GM13977 (cell line): ENCODE measurements at regions not wholly inside any gene's neighbourhood (a gene's known extent, or its start where the extent isn't known, plus 50 kb on each side); places are given as distances from the start of the nearest gene placed in this dataset.
"Not testable (repeated sequence)": the region's sequence is repeated elsewhere in the genome, so short reads cannot be mapped to it uniquely, and the experiment has no call there.

Experiments
- DNase-seq: peaks from one replicate; pipeline ENCODE4 v3.0.0; 2012; ENCODE audit warnings: low spot score
- CTCF ChIP-seq: IDR thresholded peaks from 2 replicates; pipeline ENCODE4 v1.5.1; 2012; ENCODE audit warnings: mild to moderate bottlenecking, control low read depth; ENCODE audit not compliant: insufficient read depth; ENCODE audit errors: extremely low read depth, missing control alignments
- in situ Hi-C: fragments of 300-500 bp; cut with MboI; formaldehyde crosslinking; loops from one replicate; pipeline ENCODE4 v1.12.0; 2022; ENCODE audit warnings: low sequenced_read_pairs, low pct_unique_long_range_greater_than_20kb, mixed read lengths, inconsistent platforms; ENCODE audit not compliant: unreplicated experiment

GRCh38 chr14:56449670-56450213 lies 129.9 kb upstream of the TMEM260 start:
- no peak for DNase-seq
- in situ Hi-C loops, result loop anchor here (25.0 kb wide), 1 partner anchor 737 kb away; no protein-coding TSS in a partner anchor
- no peak for TF ChIP-seq CTCF

- no peak for DNase-seq
- in situ Hi-C loops, result loop anchor here (25.0 kb wide), 1 partner anchor 741 kb away; no protein-coding TSS in a partner anchor
- TF ChIP-seq CTCF, result no peak
These were observed 126.7 kb upstream of the TMEM260 start for GRCh38 chr14:56452940-56453339.

- DNase-seq, result not testable (repeated sequence)
- in situ Hi-C loops, result loop anchor here (25.0 kb wide), 1 partner anchor 742 kb away; no protein-coding TSS in a partner anchor
These were observed 124.9 kb upstream of the TMEM260 start for GRCh38 chr14:56454680-56455079.

GRCh38 chr14:56460469-56460868 lies 119.1 kb upstream of the TMEM260 start:
- TF ChIP-seq CTCF, result no peak
- in situ Hi-C loops, result loop anchor here (25.0 kb wide), 1 partner anchor 748 kb away; no protein-coding TSS in a partner anchor
- DNase-seq, result no peak

- TF ChIP-seq CTCF, result no peak
These were observed 118.0 kb upstream of the TMEM260 start for GRCh38 chr14:56461276-56462275.

GRCh38 chr14:56463271-56463890 lies 116.2 kb upstream of the TMEM260 start:
- in situ Hi-C loops, result loop anchor here (25.0 kb wide), 1 partner anchor 751 kb away; no protein-coding TSS in a partner anchor
- TF ChIP-seq CTCF, result no peak
- DNase-seq, result no peak

More at GRCh38 chr14:56461276-56462275, 118.0 kb upstream of the TMEM260 start:
- DNase-seq, result no peak
- in situ Hi-C loops, result loop anchor here (25.0 kb wide), 1 partner anchor 749 kb away; no protein-coding TSS in a partner anchor
